D341Med (cell line): ENCODE measurements at regions not wholly inside any gene's neighbourhood (a gene's known extent, or its start where the extent isn't known, plus 50 kb on each side); places are given as distances from the start of the nearest gene placed in this dataset.

ENCODE experiments used
- DNase-seq: peaks from one replicate; pipeline ENCODE4 v3.0.0; 2012; ENCODE audit warnings: low spot score

DNA sequence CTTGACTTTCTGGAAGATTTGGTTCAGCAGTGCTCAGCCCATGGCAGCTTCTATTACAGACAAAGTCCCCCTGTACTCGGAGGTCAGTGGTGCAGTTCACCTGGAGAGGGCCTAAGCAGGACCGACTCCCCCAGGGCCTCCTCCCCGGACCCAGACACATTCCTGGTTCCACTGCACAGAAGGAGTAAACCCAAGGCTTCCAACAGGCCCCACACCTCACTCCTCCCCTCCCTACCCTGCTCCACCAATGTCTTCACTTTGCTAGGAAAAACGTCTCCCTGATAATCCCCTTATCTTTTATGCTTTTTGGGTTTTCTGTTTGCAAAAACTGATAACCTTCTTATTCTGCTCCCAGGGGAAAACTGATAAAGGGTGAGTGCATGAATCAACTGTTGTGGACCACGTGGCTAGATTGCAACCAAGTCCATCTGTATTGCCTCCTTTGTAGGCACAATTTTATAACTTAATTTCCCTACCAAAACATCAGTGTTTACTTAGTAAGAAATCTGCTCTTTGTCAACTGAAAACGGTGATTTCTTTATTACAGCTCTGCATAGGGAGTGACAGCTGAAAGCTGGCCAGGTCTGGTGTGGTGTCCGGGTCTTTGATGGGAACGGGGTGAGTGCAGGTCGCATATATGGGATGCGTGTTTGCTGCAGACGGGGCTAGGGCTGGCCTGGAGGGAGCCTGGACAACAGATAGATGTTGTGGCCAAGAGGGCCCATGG, 202.5 kb downstream of the GLI2 start:
- DNase-seq: no peak

DNA sequence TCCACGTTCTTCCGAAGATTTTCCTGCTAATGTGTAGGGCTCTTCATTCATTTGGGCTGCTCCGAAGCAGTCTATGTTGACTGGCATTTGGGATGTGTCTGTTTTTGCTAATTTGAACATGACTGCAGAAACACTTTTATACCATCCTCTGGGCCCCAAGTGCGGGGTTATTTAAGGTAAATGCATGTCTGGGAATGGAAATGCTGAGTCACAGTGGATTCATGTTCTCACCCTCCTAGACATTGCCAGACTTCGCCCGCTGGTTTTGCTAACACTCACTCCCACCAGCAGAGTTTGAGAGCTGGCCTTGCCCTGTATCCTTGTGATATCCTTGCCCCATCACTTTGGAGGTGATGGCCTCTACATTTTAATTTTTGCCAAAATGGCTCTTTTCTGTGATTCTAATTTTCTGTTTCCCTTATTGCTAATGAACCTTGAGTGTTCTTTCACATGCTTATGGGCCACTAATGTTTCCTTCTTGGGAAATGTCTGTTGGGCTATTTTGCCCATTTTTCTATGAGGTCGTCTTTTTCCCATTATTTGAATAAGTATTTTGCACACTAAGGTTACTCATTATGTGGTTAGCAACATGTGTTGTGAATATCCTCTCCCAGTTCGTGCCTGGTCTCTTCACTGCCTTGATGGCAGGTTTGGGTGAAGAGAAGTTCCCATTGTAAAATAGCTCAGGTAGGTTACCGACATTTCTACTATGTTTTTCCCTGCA, 204.1 kb downstream of the GLI2 start:
- DNase-seq: no peak

DNA sequence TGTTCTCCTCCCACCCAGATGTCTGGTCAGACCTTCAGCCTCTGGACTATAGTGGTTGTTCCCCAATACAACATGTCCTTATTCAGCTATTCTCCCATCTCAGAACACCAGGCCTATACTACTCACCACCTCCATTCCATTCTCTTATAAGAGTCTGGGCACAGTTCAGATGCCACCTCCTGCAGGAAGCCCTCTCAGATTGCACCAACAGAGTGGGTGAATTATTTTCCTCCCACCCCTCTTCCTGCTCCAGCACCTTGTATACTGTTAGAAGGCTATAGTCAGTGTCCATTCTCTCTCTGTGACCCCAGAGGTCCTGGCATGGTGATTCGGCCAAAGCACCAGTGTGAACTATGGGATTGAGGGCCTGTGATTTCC, 204.6 kb downstream of the GLI2 start:
- DNase-seq: no peak

DNA sequence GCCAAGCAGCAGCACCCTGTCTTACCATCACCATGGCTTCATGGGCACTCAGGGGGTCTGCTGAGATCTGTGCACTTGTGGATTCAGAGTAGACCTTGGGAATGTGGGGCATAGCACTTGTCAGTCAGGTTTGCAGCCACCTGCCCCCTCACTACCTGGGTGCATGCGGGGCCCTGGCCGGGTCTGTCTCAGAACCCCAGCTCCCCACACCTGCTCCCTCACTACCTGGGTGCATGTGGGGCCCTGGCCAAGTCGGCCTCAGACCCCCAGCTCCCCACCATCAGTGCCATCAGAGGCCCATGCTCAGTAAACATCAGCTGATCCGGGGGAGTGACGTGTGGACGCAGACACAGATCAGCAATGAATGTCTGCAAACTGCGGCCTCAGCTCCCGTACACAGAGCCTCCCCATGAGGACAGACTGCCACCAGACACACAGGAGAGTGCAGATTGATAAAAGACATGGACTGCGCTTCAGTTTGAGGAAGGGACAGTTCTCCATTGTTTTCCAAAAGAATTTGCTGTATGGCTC, 205.1 kb downstream of the GLI2 start:
- no peak for DNase-seq

DNA sequence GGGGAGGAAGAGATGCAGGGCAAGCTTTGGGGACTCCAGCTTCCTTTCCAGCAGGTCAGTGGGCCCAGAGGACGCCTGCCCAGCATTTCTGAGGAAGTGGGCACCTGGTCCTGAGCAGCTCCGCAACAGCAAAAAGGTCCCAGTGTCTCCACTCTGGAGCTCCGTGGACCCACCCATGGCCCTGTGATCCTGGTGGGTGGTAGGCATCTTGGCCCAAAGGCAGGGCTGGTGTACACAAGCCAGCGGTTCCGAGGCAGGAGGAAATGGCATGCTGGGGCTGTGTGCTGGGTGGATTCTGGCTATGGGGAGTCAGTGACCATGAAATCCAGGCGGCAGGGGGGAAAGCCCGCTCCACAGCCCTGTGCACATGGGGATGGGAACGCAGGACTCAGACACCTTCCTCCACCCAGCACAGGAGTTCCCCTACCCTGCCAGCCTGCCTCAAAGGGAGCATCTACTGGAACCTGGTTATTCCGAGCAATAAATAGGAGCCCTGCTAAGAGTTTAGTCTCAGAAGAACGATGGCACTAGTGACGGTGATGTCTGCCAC, 206.0 kb downstream of the GLI2 start:
- no peak for DNase-seq

DNA sequence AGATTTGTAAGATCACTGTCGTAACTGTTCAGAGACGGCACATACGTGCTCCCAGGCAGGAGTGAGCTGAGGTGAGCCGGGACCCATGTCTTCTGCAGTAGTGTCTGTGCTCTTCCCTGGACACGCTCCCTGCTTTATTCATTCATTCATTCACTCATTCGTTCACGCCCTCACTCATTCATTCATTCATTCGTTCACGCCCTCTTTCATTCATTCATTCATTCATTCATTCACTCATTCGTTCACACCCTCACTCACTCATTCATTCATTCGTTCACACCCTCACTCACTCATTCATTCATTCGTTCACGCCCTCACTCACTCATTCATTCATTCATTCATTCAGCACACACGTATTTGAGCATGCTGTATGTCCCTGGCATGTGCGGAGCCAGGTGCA, 207.0 kb downstream of the GLI2 start:
- DNase-seq: no peak

DNA sequence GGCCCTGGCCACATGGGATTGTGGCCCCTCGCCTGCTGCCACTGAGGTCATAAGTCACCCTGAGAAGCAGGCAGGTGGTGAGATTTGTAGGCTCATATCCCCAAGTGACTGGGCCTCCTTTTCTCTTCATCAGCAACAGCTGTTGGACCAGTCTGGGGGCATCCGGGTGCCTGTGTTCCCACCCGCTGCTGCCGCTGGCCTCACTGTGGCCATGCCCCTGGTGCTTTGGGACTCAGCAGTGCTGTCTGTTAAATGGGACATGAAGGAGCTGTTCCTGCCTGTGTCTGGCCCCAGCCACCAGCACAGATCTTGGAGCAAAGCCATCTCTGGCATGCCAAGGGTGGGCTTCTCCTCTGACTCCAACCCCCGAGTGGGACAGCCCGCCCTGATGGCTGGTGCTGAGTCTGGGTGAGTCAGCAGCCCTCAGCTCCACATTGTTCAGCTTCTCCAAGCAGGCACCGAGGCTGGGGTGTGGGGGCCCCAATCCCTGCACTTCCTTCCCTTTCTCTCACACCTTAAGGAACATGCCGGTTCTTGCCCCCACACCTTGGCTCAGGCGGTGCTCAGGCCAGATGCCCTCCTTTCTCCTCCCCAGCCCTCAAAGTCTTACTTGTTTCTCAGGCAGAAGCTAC, 207.9 kb downstream of the GLI2 start:
- no peak for DNase-seq

DNA sequence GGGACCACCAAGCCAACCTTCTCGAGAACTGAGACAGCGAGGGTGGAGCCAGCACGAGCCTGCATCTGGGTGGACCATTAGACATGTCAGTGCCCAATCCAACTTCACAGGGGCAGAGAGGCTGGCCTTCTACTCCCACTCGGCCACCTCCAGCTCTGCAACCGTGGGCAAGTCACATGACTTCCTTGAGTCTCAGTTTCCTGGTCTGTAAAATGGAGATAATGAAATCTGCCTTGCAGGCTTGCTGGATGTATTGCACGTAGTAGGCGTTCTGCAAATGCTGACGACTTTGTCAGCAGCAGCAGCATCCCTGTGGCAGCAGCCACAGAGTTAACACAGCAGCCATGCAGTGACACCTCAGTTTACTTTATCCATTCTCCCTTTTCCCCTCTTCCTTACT, 208.9 kb downstream of the GLI2 start:
- no peak for DNase-seq

DNA sequence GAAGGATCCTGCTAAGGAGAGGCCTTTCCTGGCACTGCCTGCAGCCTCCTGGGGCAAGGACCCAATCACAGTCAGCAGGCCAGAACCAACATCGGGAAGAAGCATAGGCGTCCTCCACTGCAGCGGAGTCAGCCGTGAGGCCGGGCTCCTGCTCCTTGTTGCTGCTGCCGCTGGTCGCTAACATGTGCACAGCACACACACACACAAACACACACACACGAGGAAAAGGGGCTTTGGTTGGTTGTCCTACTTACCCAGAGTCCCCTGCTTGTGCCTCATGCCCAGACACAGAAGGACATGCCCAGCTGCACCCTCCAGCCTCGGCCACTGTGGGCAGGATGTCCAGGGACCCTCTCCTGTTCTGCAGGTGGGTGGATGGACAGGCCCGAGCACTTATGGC, 209.4 kb downstream of the GLI2 start:
- DNase-seq: no peak

DNA sequence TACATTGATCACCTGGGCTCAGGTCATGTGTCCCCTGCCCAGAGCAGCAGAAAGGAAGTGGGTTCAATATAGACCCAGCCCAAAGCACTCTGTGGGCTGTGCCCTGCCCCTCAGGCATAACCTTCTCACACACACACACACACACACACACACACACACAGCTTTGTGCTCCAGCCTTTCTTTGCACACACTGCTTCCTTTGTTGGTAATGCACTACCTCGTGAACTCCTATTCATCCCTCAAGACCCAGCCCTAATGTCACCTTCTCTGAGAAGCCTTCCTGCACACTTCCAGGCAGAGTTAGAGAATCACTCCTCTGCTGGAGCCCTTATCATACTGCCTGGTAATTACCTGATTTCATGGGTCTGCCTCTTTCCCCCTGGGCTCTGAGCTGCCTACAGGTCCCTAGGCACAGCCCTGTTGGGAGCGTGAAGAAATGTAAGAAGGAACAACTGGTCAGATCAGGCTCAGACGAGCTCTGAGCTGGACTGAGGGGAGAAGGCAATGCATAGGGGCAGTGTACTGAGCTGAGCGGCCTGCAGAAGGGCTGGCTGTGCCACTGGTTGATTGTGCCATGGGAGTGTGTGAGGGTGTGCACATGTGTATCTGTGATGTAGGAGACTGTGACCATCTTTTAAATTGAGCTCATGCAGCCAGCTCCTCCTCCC, 210.3 kb downstream of the GLI2 start:
- DNase-seq: no peak

DNA sequence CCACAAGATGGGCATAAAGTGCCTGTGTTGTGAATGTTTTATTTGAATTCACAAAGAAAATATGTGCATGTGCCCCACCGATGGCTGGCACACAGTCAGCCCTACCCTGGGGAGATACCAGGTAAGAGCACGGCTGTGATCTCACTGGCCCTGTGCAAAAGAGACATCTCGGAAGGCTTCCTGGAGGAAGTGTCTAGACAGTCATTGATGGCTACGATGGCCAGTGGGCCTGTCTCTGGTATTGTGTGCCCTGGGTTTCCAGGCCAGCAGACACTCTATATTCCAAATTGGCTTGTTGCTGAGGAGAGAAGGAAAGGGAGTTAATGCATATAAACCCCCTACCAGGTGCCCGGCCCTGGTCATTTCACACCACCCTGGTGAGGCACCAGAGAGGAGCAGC, 211.7 kb downstream of the GLI2 start:
- DNase-seq: no peak

DNA sequence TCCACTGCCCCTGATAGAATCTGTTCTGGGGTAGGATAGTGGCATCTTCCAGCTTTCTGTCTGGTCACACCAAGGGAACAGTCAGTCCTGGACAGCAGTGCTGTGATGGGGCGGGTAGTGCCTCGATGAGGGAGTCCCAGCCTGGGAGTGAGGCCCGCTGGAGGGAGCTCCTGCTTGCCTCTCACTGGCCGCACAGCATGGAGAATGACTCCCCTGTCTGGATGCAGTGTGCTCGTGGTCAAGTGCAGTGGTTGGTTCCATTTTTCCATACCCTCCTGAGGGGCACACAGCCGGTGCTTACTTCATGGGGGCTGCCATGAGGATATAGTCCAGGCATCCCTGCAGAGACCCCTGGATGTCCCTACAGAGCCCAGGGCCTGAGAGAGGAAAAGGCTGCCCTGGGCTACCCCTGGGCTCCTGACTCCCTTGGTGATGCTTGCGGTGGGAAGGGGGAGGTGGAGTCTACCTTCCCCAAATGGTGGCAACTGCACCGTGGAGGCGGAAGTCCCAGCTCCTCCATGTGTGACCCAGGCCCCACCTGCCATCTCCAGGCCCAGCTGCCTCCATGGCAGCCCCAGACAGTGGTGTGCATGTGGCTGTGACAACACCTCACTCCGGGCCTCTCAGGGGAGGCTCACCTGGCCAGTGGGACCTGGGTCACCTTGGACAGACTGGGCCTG, 212.5 kb downstream of the GLI2 start:
- DNase-seq: no peak

DNA sequence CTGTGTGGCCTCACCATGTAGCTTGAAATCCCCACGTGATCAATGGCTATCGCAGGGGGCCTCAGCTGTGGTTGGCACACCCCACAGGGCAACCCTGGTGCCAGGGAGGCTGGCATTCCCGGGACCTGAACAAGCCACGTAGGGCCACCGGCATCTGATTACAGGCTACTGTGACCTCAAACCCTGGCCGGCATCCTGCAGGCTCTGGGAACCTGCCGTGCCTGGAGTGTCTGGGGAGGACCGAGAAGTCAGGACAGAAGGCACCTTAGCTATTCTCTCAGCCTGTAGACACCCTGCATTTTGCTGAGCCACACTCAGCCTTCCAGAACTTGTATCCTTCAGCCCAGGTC, 213.0 kb downstream of the GLI2 start:
- no peak for DNase-seq

DNA sequence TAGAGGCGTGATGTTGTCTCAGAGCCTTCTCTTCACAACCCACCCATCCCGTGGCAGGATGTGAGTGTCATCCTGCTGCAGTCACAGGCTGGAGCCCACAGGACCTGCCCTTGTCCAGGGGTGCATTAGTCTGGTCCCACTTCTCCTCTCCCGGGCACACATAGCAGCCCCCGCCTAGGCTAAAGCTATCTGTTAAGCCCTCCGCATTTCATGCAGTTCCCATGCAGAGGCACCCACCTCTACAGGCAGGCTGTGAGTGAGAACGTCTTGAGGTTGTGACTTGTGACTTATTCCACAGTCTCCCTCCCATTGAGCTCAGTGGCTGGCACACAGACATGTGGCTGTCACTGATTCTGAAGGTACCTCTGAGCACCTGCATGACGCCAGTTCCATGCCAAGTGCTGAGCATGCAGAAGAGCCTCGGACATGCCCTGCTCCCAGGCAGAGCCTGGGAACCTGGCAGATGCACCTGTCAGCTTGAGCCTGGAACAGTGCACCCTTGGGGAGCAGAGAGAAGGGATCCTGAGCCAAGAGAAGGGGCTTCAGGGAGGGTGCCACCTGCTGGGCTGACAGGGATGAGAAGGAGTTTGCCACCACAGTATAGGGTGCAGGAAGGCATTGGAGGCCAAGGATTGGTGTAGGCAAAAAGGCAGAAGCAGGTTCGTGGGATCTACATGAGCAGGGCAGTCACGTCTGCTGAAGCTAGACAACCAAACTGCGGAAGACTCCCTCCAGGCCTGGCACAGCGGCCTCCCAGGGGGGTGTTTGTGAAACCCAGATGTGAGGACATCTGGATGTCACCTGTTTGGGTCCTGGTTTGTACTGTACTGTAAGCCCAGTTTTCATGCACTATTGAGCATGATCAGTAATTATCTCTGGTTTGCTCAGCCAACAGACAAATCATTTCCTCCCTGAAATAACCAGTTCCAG, 213.6 kb downstream of the GLI2 start:
- no peak for DNase-seq

DNA sequence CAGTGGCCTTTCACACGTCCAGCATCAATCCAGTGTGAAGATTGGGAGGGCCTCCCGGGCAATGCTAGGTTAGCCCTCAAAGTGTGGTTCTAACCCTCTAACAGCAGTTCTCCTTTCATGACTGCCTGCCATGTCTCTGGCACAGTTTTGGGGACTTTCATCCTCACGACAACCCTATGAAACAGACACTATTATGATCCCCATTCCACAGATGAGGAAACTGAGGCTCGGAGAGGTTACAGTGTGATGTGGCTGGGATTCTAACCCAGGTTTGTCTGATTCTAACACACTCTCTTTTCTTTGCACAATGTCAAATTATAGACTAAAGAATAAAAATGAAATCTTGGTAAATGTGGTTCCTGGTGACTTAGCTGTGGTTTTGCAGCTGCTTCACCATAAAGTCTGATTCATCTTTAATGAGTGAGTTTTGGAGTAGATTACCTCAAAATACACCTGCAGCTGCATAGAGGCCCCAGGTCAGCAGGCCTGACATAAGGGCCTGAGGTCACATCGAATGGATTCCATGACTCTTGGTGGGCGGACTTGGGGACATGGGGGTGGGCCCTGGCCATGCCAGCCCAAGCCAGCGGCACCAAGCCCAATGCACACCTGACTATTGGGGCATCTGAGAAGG, 214.4 kb downstream of the GLI2 start:
- DNase-seq: no peak

DNA sequence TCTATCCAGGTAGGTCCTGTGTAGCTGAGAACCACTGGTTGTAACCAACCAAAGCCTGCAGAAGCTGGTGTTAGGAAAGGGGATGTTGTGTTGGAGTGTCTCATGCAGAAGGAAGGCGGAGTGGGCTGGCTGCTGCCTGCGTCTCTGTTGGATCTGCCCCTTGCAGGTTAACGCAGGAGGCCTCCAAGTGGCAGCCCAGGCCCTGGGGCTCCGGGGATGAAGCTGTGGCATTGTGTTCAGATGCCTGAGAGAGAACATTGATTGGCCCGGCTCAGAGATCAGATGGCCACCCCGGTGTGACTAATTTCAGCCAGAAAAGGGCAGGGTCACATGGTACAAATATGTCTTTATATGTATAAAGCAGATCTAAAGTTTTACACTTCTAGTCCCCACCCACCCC, 216.0 kb downstream of the GLI2 start:
- DNase-seq: no peak

DNA sequence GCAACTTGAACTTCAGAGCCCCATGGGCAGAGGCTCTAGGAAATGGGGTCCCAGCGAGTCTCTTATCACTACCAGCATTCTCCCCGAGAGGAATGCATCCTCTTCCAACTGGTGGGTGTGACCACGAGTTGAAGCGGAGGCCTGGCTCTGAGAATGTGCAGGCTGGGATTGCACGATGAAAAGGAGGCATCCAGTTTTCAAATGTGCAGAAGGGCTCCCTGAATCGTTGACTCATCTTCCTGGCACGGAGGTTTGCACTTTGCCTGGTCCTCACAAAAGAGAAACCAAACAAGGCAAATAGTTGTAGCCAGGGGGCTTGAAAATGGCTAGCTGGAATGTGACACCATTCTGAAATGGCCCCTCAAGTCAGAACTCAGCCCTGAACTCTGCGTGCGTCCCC, 216.7 kb downstream of the GLI2 start:
- no peak for DNase-seq

DNA sequence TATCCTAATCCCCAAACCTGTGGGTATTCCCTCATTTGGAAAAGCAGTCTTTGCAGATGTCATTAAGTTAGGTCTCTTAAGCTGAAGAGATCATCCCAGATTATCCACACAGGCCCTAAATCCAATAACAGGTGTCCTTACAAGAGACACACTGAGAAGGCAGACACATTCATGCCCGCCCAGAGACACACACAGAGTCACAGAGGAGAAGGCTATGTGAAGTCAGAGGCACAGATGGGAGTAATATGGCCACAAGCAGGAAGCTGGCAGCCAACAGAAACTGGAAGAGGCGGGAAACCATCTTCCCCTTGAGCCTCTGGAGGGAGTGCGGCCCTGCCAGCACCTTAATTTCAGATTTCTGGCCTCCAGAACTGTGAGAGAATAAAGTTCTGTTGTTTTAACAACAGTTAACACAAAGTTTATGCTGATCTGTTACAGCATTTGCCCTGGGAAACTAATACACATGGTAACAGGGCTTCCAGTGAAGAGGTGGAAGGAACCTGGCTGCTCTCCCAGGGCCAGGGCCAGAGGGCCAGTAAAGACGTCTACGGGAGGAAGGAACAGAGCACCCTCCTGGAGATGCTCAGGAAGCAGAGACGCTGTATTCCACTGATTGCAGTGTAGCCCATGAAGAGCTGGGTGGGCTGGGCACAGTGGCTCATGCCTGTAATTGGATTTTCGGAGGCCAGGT, 217.5 kb downstream of the GLI2 start:
- DNase-seq: no peak

DNA sequence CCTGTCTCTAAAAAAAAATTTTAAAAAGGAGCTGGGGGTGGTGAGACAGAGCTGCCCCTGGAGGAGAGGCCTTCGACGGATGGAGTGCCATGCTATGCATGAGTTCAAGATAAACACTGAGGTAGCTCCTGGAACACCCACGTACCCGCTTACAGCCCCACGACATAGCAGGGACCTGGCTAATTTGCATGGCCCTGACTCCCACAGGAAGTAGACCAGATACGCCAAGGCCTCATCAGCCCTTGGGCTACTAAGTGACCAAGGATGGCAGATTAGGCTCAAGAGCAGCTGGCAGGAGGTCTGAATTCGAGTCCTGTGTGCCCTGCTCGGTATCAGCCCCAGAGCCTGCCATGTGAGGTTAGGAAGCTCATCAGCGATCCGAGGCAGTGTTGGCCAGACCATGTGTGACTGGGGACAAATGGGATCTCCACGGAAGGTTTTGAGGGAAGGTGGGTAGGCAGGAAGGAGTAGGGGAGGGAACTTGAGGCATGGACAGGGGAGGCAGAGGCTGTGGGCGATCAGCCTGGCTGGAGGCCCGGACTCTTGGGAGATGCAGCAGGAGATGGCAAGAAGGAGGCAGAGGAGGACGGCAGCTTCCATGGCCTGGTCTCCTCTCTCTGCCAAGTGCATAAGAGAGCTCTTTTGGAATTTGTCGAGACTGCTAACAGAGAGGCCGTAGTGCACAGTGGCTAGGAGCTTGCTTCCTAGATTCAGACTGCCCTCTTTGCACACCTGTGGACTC, 218.3 kb downstream of the GLI2 start:
- no peak for DNase-seq
